Globus pallidus (tissue), 1 donor: ENCODE measurements at regions not wholly inside any gene's neighbourhood (a gene's known extent, or its start where the extent isn't known, plus 50 kb on each side); places are given as distances from the start of the nearest gene placed in this dataset.

Experiments used
- DNase-seq: peaks from one replicate; pipeline ENCODE4 v3.0.0-alpha.2; 2015; ENCODE audit warnings: low spot score

DNA sequence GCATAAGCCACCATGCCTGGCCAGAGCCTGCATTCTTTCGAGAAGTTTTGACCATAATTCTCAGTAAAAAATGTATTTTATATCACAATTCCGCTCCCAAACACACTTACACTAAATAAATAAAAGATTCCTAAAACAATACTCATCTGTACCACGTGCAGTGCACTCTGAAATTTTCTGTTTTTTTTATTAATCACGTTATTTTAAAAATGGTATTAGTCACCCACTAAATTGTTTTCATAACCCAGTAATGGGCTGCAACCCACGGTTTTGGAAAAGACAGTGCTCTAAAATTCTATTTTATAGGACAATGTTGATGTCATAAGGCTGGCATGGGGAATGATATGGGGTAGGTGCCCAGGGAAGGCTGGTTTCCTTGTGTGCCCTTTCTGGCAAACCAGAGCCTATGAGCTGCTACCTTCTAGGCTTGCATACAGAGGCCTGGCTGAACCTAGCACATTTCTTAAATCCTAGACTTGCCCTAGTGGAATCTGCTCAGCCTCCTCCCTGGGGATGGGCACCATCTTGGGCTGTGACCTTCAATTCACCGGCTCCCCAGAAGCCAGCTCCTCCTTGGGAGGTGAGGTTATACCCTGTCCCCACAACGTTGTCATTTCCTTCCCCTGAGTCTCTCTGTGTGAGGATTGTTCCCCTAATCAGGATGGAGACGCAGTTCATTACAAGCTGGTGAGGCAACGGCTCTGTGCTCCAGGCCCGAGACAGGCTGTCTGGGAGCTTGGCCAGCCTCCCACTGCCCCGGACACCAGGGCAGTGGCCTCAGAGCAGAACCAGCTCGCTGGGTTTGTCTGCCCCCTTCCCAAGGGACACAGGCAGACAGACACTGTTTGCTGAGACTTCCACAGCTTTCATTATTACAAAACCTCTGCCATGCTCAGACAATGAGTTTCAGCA lies 116.5 kb upstream of the NAV2 start:
- DNase-seq: no peak

DNA sequence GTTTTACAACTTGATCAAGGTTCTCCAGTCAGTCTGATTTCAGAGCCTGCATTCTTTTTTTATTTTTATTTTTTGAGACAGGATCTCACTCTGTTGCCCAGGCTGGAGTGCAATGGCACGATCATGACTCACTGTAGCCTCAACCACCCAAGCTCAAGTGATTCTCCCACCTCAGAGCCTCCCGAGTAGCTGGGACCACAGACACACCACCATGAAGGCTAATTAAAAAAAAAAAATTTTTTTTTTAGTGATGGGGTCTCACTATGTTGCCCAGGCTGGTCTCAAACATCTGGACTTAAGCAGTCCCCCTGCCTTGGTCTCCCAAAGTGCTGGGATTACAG lies 117.2 kb upstream of the NAV2 start:
- DNase-seq: no peak

DNA sequence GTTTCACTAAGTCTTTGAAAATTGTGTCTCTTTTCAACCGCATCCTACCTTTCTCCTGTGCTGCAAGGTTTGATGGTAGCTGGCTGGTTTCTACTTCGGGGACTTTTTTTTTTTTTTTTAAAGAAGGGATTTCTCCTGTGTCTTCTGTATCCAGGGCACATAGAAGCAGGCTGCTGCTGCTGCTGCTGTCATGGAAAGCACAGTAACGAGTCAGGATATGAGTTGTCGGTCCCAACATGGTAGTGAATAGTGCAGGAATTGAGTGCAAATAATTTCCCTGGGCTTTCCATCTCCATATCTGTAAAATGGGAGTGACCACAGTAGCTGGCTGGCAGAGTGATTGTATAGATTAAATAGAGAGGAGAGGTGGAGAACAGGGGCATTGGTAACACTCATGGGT lies 118.3 kb upstream of the NAV2 start:
- no peak for DNase-seq

- DNase-seq: no peak
Observed at GRCh38 chr11:19592842-19593241, 119.8 kb upstream of the NAV2 start.

- no peak for DNase-seq
Observed at GRCh38 chr11:19589567-19590260, 122.9 kb upstream of the NAV2 start.

GRCh38 chr11:19587979-19588378 lies 124.7 kb upstream of the NAV2 start:
- no peak for DNase-seq

DNA sequence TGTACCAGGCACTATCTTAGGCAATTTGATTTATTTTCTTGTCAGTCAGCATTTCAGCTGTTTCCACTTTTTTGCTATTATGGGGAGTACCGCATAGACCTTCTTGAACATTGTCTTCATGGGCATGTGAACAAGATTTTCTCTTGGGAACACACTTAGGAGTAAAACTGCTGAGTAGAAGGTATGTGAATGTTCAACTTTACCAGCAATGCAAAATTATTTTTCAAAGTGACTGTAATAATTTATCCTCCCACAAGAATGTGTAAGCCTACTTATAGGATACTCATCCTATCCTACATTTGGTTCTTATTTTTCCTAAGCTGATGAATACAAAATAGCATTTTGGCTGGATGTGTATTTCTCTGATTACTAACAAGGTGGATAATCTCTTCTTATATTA lies 132.0 kb upstream of the NAV2 start:
- no peak for DNase-seq

- no peak for DNase-seq
Observed at GRCh38 chr11:19579957-19580356, 132.7 kb upstream of the NAV2 start.

- DNase-seq: no peak
Observed at GRCh38 chr11:19578871-19579270, 133.8 kb upstream of the NAV2 start.

DNA sequence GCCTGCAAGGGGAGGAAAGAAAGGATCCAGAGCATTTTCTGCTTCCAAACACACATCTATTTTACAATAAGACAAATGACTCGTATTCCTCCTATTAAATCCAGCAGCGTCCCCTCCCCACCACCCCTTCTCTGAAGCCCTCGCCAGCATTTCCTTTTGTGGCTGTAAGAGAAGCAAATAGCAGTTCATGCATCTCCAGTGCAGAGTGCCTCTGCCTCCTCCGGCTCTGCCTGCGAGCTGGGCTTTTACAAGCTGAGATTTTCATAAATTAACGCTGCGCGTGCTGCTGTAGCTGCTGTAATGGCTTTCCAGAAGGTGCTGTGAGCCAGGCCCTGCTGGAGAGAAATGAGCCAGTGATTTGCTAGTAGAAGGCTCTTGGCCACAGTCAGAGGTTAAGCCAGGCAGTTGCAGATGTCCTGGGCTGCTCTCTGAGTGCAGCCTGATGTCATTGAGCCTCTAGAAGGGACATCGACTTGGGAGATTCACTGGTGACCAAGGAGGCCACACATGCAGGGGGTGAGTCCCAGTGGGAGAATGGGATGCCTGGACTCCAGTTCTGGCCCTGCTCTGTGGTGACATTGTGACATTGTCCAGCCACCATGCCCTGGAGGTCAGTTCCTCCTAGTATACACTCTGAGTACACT lies 134.5 kb upstream of the NAV2 start:
- DNase-seq: no peak

DNA sequence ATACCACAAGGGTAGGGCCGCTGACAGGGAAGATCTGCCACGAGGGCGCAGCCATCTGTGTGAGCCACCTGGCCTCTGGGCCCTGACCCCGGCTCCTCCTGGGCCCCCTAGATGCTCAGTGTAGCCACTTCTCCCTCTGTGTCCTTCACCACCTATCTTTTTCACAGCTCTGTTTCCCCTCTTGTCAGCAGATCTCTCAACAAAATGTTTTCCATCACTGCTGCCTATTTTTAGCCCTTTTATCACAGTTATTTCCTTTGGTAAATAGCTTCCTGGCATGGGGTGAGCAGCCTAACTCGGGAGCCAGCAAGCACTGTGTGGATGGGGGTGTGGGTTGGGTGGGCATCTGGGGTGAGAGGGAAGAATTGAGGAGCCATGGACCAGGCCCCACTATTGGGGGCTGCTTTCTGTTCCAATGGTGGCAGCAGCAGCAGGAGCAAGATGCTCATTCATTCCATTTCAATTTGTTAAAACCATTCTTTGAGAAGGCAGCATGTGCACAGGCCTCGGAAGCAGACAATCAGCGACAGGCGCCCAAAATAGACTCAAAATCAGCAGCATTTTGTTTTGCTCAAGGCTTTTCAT lies 135.2 kb upstream of the NAV2 start:
- no peak for DNase-seq

DNA sequence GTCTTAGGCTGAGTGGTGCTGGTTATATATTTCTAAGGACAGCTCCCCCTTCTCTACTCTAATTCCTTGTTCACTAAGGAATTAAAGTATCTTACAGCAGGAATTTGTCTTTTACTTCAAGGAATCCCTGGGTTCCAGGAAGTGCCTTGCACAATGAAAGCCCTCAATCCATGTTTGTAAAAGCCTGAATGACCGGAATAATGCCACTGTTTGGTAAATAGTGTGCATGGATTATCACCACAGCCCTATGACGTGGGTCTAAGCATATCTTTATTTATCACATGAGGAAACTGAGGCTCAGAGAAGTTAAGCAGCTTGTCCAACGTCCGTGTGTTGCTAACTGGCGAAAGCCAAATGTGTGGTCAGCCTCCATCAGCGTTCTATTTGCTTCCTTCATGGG lies 135.7 kb upstream of the NAV2 start:
- no peak for DNase-seq

DNA sequence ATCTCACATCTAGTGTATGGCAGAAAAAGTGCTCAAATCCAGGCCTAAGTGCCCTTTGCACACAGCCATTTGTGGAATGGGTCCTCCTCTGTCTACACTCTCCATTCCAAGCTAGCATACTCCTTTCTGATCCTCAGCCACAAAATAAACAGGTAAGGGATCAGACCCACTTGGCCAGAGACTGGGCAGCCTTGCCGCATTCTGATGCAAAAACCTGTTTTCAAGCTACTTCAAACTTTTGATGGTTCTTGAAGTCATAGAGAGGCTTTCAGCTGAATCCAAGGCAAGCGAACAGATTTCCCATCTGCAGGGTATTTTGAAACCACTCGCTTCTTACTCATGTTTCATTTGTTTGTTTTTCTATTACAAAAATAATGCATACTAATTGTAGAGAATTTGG lies 136.6 kb upstream of the NAV2 start:
- DNase-seq: no peak

DNA sequence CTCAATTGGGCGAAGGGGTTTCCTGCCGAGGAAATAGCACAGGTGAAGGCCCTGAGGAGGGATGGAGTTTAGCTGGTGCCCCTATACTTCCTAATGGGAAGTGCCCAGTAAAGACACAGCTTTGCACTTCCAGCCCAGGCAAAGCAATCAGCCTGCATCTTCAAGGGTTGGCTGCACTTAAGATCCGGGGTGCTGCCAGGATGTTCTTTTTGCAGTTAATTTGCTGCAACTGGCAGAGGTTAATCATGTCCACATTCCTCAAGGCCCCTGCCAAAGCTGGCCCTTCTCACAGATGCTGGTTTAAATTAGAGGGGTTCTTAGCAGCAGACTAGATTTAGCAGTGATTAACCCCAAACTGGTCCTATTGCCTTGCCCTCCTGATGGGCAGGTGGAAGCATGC lies 137.7 kb upstream of the NAV2 start:
- DNase-seq: no peak

GRCh38 chr11:19573666-19574065 lies 139.0 kb upstream of the NAV2 start:
- DNase-seq: no peak

DNA sequence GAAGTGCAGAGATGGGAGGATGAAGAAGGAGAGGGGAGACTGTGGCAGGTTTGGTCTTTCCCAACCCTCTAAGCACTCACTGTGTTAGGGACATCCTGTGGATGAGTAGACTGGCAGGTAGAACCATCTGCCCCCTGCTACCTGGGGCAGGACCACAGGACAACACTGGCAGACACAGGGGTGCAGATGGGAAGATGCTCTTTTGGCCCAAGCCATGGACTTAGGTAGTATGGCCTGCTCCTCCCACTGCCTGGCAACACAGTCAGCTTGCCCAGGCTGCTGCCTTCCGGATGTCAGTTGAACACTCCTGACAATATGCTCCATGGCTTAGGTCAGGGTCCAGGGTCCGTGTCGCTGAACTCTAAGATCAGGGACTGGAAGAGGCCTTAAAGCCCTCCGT lies 140.7 kb upstream of the NAV2 start:
- DNase-seq: no peak

GRCh38 chr11:19570889-19571288 lies 141.7 kb upstream of the NAV2 start:
- DNase-seq: no peak

DNA sequence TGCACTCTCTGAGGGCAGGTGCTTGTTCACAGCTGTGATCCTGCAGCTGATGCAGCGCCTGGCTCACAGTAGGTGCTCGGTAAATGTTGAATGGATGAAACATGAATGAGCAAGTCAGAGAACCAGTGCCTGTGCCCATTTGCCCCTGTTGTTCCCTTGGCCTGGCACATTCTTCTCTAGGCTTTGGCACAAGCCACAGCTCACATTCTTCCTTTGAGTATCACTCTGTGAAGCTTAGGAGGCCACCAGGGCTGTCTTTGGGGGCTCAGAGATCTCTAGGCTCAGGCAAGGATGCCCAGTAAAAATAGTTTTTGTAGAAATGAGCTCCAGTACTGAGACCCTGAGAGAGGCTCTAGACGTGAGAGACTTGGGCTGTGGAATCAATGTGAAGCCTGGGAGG lies 144.6 kb upstream of the NAV2 start:
- no peak for DNase-seq

GRCh38 chr11:19566583-19567379 lies 145.9 kb upstream of the NAV2 start:
- DNase-seq: no peak

DNA sequence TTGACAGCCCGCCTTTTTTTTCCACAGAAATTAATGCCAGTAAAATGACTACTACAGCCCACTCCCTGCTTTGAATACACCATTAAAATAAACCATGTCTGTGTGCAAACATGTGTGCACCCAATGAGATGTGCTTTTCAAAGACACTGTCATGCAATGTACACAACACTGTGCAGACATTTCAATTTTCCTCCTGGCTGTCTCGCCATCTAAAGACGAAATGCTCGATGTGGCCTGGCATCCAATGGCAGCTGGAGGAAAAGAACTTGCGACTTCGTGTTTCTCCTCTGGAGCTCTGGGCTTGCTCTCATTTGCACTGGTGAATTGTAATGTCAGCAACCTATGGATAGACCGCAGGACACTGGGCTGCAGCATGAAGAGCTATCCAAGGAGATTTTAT lies 147.0 kb upstream of the NAV2 start:
- no peak for DNase-seq

- DNase-seq: no peak
Observed at GRCh38 chr11:19562156-19562555, 150.5 kb upstream of the NAV2 start.

GRCh38 chr11:19561011-19561410 lies 151.6 kb upstream of the NAV2 start:
- DNase-seq: no peak
